ENCODE measurements at regions not wholly inside any gene's neighbourhood (a gene's known extent, or its start where the extent isn't known, plus 50 kb on each side); places are given as distances from the start of the nearest gene placed in this dataset.

DNA sequence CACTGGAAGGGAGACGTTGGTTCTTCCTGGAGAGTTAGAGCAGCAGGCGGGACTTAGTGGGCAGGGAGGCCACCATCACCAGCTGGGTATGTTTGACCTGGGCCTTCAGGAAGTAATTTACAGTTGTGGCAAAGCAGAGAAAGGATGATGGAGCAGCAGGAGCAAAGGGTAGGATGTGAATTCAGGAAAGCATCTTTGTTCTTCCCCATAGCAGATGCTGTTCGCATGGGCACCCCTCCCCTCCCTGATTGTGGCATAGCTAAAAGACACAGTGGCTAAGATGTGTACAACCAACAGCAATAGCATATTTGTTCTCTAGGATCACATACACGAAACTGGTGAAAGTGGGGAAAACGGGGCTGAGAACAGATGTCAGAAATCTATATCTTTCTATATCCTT, 56.3 kb upstream of the ITPRID1 start:
- intact Hi-C loops (cut with DNase I) = no loop called here
- no peak overlapping the region for H3K27ac ChIP-seq (replicated peaks in 1 of 4)
- no peak overlapping the region for H3K4me3 ChIP-seq
- WGBS = 71% methylated on average over 5 of the region's 5 CpGs
- no peak for DNase-seq (ENCODE audit: extremely low spot score)
- H3K9me3 ChIP-seq = peaks cover 0 to 7% (median 0%) of the 10 kb centered on the region in 4 donors
- peaks cover 0 to 4% (median 0%) of the 10 kb centered on the region in 4 donors for H3K27me3 ChIP-seq
- no peaks in the 10 kb centered on the region for H3K36me3 ChIP-seq
- H3K4me1 ChIP-seq = no peaks in the 10 kb centered on the region
- TF ChIP-seq POLR2AphosphoS5 (IDR thresholded peaks at IDR 0.05) = no peak
- TF ChIP-seq, protein P1, sequence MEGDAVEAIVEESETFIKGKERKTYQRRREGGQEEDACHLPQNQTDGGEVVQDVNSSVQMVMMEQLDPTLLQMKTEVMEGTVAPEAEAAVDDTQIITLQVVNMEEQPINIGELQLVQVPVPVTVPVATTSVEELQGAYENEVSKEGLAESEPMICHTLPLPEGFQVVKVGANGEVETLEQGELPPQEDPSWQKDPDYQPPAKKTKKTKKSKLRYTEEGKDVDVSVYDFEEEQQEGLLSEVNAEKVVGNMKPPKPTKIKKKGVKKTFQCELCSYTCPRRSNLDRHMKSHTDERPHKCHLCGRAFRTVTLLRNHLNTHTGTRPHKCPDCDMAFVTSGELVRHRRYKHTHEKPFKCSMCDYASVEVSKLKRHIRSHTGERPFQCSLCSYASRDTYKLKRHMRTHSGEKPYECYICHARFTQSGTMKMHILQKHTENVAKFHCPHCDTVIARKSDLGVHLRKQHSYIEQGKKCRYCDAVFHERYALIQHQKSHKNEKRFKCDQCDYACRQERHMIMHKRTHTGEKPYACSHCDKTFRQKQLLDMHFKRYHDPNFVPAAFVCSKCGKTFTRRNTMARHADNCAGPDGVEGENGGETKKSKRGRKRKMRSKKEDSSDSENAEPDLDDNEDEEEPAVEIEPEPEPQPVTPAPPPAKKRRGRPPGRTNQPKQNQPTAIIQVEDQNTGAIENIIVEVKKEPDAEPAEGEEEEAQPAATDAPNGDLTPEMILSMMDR (IDR thresholded peaks at IDR 0.05) = no peak
- no peak for TF ChIP-seq POLR2A (IDR thresholded peaks at IDR 0.05; ENCODE audit: low read depth)
- no peak for TF ChIP-seq EP300 (IDR thresholded peaks at IDR 0.05)

DNA sequence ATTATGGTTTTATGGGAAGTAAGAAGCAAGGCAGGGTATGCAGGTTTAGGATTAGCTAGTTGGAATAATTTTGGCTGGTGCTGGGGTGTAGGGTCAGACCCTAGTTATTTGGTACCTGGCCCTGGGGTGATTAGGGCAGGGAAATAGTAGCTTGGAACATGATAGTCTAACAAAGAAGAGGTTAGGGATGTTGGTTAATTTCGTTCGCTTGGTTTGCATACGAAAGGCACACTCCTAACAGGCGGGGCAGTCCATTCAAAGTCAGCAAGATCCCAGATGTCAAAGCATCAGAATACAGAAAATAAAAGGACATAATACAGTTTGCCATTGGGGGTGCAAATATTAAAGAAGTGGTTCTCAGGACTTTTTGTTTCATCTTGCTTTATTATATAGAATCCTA, 55.7 kb upstream of the ITPRID1 start:
- WGBS = 84% methylated on average over 4 of the region's 4 CpGs
- Histone ChIP-seq H3K36me3 (no peaks in the 10 kb centered on the region), H3K27ac (replicated peaks in 1 of 4) (no peak overlapping the region), H3K9me3 (peaks cover 0 to 7% (median 0%) of the 10 kb centered on the region in 4 donors), H3K4me3 (no peak overlapping the region), H3K4me1 (no peaks in the 10 kb centered on the region), H3K27me3 (peaks cover 0 to 4% (median 0%) of the 10 kb centered on the region in 4 donors)
- intact Hi-C loops (cut with DNase I) = no loop called here
- TF ChIP-seq, protein P1 (IDR thresholded peaks at IDR 0.05) = no peak
- TF ChIP-seq EP300 (IDR thresholded peaks at IDR 0.05) = no peak
- TF ChIP-seq POLR2AphosphoS5 (IDR thresholded peaks at IDR 0.05) = no peak
- no peak for TF ChIP-seq POLR2A (IDR thresholded peaks at IDR 0.05; ENCODE audit: low read depth)
- no peak for DNase-seq (ENCODE audit: extremely low spot score)

DNA sequence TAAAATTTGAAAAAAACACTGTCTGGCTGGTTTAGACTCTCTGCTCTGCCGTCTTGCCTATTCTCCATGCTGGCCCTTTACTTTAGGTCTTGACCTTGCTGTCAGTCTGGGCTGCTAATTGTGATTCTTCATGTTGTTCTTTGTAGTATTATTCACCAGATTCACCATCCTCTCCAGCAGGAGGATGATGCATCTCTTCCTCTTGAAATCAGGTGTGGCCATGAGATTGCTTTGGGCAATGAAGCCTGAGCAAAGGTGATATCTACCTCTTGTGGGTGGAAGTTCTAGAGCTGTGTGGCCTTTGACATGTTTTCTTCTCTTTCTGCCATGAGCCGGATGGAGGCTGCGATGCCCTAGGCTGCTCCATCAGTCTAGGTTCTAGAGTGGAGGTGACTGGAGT, 51.3 kb upstream of the ITPRID1 start:
- DNase-seq (ENCODE audit: extremely low spot score) = no peak
- 72% methylated on average over 3 of the region's 3 CpGs for WGBS
- Histone ChIP-seq H3K4me1 (no peaks in the 10 kb centered on the region), H3K4me3 (no peak overlapping the region), H3K27ac (replicated peaks in 1 of 4) (no peak overlapping the region), H3K27me3 (no peaks in the 10 kb centered on the region), H3K9me3 (no peaks in the 10 kb centered on the region), H3K36me3 (no peaks in the 10 kb centered on the region)
- TF ChIP-seq POLR2AphosphoS5 (IDR thresholded peaks at IDR 0.05) = no peak
- TF ChIP-seq, protein P1 (IDR thresholded peaks at IDR 0.05) = no peak
- no peak for TF ChIP-seq POLR2A (IDR thresholded peaks at IDR 0.05; ENCODE audit: low read depth)
- no peak for TF ChIP-seq EP300 (IDR thresholded peaks at IDR 0.05)
- intact Hi-C loops (cut with DNase I) = no loop called here
